ENCODE measurements at regions not wholly inside any gene's neighbourhood (a gene's known extent, or its start where the extent isn't known, plus 50 kb on each side); places are given as distances from the start of the nearest gene placed in this dataset.

GRCh38 chr1:219669042-219669441, 56.1 kb upstream of the ZC3H11B start:
- H3K4me2 ChIP-seq (ENCODE audit: insufficient read depth, insufficient read length, low read length) = no peak overlapping the region
- H3K27ac Mint-ChIP-seq = peak overlapping the region in 1 of 3 experiments; percentile 19; a peak in 1 of 7 replicates

More at GRCh38 chr1:219669042-219669441, 56.1 kb upstream of the ZC3H11B start:
- no peak overlapping the region for H3K4ac ChIP-seq (ENCODE audit: low read depth, low read length)
- H3K14ac ChIP-seq (ENCODE audit: insufficient read depth, low read length) = no peak overlapping the region
- no peak overlapping the region for H2AFZ ChIP-seq (ENCODE audit: low read length)
- H4K8ac ChIP-seq (replicated peaks; ENCODE audit: insufficient read length, low read depth, low read length) = no peak overlapping the region
- H3K9ac ChIP-seq (ENCODE audit: extremely low read depth, insufficient read length, low read length) = no peak overlapping the region
- H4K20me1 ChIP-seq (ENCODE audit: control insufficient read depth, insufficient read depth, insufficient read length) = no peaks in the 10 kb centered on the region
- Mint-ChIP-seq H3K4me3 (no peak overlapping the region), H3K9me3 (no peaks in the 10 kb centered on the region), H3K4me1 (no peaks in the 10 kb centered on the region), H3K27me3 (ENCODE audit: low read depth) (no peaks in the 10 kb centered on the region), H3K36me3 (ENCODE audit: insufficient read depth in 1 of 3, low read depth in 3 of 3) (no peaks in the 10 kb centered on the region)
- H2BK5ac ChIP-seq (ENCODE audit: insufficient read length, low read length) = no peak overlapping the region
- H3K23me2 ChIP-seq (ENCODE audit: insufficient read length, low read depth, low read length, poor library complexity, severe bottlenecking) = no peaks in the 10 kb centered on the region
- TF ChIP-seq CTCF (conservative IDR thresholded peaks at IDR 0.05) = no peak
- no peak overlapping the region for H2BK120ac ChIP-seq (ENCODE audit: low read depth, low read length, poor library complexity, severe bottlenecking)
- no peak overlapping the region for H2BK12ac ChIP-seq (ENCODE audit: insufficient read length, low read depth, low read length)
- H2AK5ac ChIP-seq (ENCODE audit: insufficient read length, low read length) = no peak overlapping the region
- no peak overlapping the region for H3K23ac ChIP-seq (ENCODE audit: insufficient read length, low read depth, low read length)
- DNase-seq = no peak
- no peak overlapping the region for H3K56ac ChIP-seq (ENCODE audit: insufficient read length, low read depth, low read length)
- no peak overlapping the region for H2BK20ac ChIP-seq (ENCODE audit: low read depth, low read length, poor library complexity, severe bottlenecking)
- H4K91ac ChIP-seq (ENCODE audit: insufficient read length, low read depth, low read length) = no peak overlapping the region
- H4K5ac ChIP-seq (ENCODE audit: insufficient read length, low read depth, low read length) = no peak overlapping the region
- no peaks in the 10 kb centered on the region for H3K79me2 ChIP-seq (ENCODE audit: insufficient read depth, low read length)
- H3K4me1 ChIP-seq (ENCODE audit: insufficient read depth, low read length) = no peaks in the 10 kb centered on the region
- WGBS (ENCODE audit: extremely low coverage, insufficient read length, low lambda C conversion rate) = no CpG with 5 or more reads among the region's 4 CpGs
- no peaks in the 10 kb centered on the region for H3K79me1 ChIP-seq (ENCODE audit: insufficient read depth, low read depth, low read length, poor library complexity, severe bottlenecking)
- H2BK15ac ChIP-seq (ENCODE audit: low read depth, low read length) = no peak overlapping the region
- no peak overlapping the region for H3K27ac ChIP-seq (ENCODE audit: insufficient read length, low read depth, low read length)
- H3T11ph ChIP-seq (ENCODE audit: low read length) = no peak overlapping the region
- no peaks in the 10 kb centered on the region for H3K27me3 ChIP-seq (ENCODE audit: insufficient read depth, low read length)
- no peaks in the 10 kb centered on the region for H3K9me3 ChIP-seq (ENCODE audit: control insufficient read depth, low read depth, low read length)
- H3K18ac ChIP-seq (ENCODE audit: insufficient read length, low read depth, low read length) = no peak overlapping the region

Measured in H9 (cell line).